PC-3 (cell line): ENCODE measurements at regions not wholly inside any gene's neighbourhood (a gene's known extent, or its start where the extent isn't known, plus 50 kb on each side); places are given as distances from the start of the nearest gene placed in this dataset.

Source experiments
- CTCF ChIP-seq: fragments of 300-600 bp; sonication (generic); conservative IDR thresholded peaks from 2 replicates; pipeline ENCODE4 v1.5.1; 2017; ENCODE audit warnings: antibody characterized with exemption, low read depth, mild to moderate bottlenecking, low read length
- EZH2 ChIP-seq: fragments of 300-600 bp; sonication (generic); IDR thresholded peaks from one replicate; pipeline ENCODE4 v1.6.1; 2017; ENCODE audit warnings: antibody characterized with exemption, mild to moderate bottlenecking, low read length; ENCODE audit not compliant: unreplicated experiment

- TF ChIP-seq CTCF (no peak), EZH2 (no peak)
Observed at GRCh38 chr6:168208402-168208801, 111.2 kb downstream of the DACT2 start.
